Duodenal mucosa (tissue), 2 donors: ENCODE measurements at regions not wholly inside any gene's neighbourhood (a gene's known extent, or its start where the extent isn't known, plus 50 kb on each side); places are given as distances from the start of the nearest gene placed in this dataset.
"Not testable (repeated sequence)": the region's sequence is repeated elsewhere in the genome, so short reads cannot be mapped to it uniquely, and the experiment has no call there.

Source experiments
- H3K27ac ChIP-seq: one replicate; pipeline ENCODE4 v1.7.0; 2013; ENCODE audit warnings: low read depth, low read length
- H3K27me3 ChIP-seq, 2 donors: one replicate each; pipeline ENCODE4 v1.7.0; 2013; ENCODE audit warnings: low read length in 2 of 2, control low read depth in 1 of 2; ENCODE audit not compliant: insufficient read depth in 2 of 2, control insufficient read depth in 1 of 2
- H3K36me3 ChIP-seq, 2 donors: one replicate each; pipeline ENCODE4 v1.7.0; 2013; ENCODE audit warnings: low read length in 2 of 2, control low read depth in 1 of 2; ENCODE audit not compliant: insufficient read depth in 2 of 2, control insufficient read depth in 1 of 2
- H3K4me1 ChIP-seq, 2 donors: one replicate each; pipeline ENCODE4 v1.7.0; 2013; ENCODE audit warnings: low read length in 2 of 2, control low read depth in 1 of 2; ENCODE audit not compliant: insufficient read depth in 2 of 2, control insufficient read depth in 1 of 2
- H3K4me3 ChIP-seq, 2 donors: one replicate each; pipeline ENCODE4 v1.7.0; 2013; ENCODE audit warnings: low read length in 2 of 2, low read depth in 1 of 2
- H3K9ac ChIP-seq, 2 donors: one replicate each; pipeline ENCODE4 v1.7.0; 2013; ENCODE audit warnings: low read length in 2 of 2, low read depth in 1 of 2
- H3K9me3 ChIP-seq, 2 donors: one replicate each; pipeline ENCODE4 v1.7.0; 2013; ENCODE audit warnings: low read length in 2 of 2, control low read depth in 1 of 2; ENCODE audit not compliant: control insufficient read depth in 1 of 2

DNA sequence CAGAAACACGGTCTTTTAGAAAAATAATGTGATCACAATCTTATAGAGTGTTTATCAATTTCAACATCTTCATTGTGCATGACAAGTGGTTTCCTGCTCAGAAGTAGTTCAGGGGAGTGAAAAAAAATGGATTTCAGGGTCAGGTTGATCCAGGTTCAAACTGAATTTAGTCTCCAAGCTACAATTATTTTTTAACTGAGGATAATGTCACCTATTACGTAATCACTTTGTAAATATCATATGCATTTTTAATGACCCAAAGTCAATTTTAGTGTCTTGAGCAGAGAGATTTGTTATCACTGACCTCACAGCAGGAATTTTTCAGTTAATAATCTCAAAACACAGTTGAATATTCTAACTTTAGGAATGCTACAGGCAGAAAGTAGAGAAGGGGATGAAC is 627.2 kb upstream of the LUZP2 start:
- Histone ChIP-seq H3K4me1 (peaks cover 0 to 10% of the 10 kb centered on the region in 2 donors), H3K27ac (no peak overlapping the region), H3K27me3 (no peaks in the 10 kb centered on the region), H3K4me3 (no peak overlapping the region), H3K9me3 (peaks cover 0 to 4% of the 10 kb centered on the region in 2 donors), H3K9ac (no peak overlapping the region), H3K36me3 (no peaks in the 10 kb centered on the region)

DNA sequence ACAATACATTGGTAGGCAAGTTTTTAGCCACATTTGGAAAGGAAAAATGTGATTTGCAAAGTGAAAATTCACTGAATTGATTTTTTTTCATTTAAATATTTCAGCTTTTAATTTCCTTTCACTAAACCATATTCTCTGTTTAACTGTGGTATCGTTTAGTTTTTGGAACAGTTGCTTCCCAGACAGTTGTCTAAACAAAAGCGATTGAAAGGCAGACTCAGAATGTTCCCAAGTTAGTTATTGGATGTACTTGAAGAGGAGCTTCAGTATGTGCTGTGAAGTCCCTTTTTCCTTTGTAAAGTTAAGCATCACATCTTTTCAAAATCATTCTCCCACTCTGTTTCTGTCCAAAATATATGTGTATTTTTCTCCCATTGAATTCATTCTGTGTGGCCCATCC is 623.4 kb upstream of the LUZP2 start:
- no peak overlapping the region for H3K27ac ChIP-seq
- H3K4me1 ChIP-seq, result no peaks in the 10 kb centered on the region
- no peak overlapping the region for H3K9ac ChIP-seq
- no peaks in the 10 kb centered on the region for H3K27me3 ChIP-seq
- no peaks in the 10 kb centered on the region for H3K36me3 ChIP-seq
- peaks cover 0 to 4% of the 10 kb centered on the region in 2 donors for H3K9me3 ChIP-seq
- H3K4me3 ChIP-seq, result no peak overlapping the region

DNA sequence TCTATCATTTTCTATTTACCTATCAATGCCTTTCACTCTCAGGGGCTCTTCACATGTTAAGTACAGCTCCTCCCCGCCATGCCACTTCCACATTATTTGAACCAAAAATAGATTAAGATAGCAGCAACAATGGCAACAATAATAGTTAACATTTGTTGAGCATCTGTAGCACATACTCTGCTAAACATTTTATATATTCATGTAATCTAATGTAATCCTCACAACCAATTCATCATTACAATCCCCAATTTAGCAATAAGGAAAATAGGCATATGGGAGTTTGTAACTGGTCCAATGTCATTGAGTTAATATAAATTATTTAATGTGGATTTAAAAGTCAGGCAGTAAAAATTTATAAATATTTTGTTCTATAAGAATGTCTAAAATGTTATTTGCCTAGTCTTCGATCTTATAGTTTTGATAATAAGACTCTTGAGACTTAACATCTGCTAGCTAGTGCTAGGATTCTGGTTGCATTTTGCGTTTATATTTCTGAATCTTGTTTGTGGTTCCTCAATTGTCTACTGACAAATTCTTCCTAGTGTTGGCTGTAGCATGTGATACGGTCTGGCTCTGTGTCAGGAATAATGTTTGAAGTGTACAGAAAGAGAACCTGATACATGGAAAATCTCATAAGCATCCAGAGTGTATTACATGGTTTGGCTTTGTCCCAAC is 621.5 kb upstream of the LUZP2 start:
- Histone ChIP-seq H3K9ac (no peak overlapping the region), H3K9me3 (no peaks in the 10 kb centered on the region), H3K27ac (no peak overlapping the region), H3K36me3 (no peaks in the 10 kb centered on the region), H3K4me3 (no peak overlapping the region), H3K4me1 (no peaks in the 10 kb centered on the region), H3K27me3 (no peaks in the 10 kb centered on the region)

DNA sequence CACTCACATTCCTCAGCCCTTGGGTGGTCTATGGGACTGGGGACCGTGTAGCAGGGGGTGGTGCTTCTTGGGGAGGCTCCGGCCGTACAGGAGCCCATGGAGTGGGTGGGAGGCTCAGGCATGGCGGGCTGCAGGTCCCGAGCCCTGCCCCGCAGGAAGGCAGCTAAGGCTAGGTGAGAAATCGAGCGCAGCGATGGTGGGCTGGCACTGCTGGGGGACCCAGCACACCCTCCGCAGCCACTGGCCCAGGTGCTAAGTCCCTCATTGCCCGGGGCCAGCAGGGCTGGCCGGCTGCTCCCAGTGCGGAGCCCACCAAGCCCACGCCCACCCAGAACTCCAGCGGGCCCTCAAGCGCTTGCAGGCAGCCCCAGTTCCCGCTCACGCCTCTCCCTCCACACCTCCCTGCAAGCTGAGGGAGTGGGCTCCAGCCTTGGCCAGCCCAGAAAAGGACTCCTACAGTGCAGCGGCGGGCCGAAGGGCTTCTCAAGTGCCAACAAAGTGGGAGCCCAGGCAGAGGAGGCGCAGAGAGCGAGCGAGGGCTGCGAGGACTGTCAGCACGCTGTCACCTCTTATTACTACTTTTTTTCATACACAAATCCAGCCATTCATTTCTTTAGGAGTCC is 613.3 kb upstream of the LUZP2 start:
- not testable (repeated sequence) for H3K4me1 ChIP-seq, H3K9ac ChIP-seq, H3K36me3 ChIP-seq, H3K9me3 ChIP-seq, H3K4me3 ChIP-seq, H3K27ac ChIP-seq, H3K27me3 ChIP-seq

DNA sequence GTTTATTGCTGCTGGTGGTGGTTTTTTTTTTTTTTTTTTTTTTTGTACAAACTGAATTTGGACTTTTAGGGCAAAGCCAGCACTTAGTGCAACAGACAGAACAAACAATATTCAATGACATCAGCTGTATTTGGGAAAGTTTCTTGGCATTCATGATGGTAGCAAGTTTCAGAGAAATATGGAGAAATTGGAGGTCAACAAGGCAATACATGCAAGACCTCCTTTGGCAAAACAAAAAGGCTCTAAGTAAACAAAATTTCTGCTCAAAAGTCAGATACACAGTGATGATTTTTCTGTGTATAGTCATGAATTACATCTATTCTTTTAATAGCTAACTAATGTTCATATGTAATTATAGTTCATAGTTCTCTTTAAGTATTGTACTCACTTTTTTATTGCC is 612.5 kb upstream of the LUZP2 start:
- H3K9me3 ChIP-seq, result no peaks in the 10 kb centered on the region
- no peak overlapping the region for H3K9ac ChIP-seq
- H3K4me3 ChIP-seq, result no peak overlapping the region

DNA sequence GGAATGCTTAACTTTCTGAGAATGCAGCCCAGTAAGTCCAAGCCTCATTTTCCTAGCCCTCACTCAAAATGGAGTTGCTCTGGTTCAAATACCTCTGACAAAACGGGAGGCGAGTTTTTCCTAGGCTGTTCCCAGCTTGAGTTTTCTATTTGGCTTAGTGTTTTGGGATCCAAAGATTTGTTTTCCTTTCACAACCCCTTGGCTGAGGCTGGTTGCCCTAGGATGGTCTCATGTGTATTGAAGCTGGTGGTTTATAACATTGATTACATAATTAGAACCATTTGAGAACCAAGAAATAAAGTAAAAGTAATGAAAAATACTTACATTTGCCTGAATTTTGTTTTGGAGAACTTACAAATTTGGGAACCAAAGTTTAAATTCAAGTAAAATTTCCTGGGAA is 611.1 kb upstream of the LUZP2 start:
- H3K4me1 ChIP-seq, result no peaks in the 10 kb centered on the region
- no peak overlapping the region for H3K4me3 ChIP-seq
- H3K27ac ChIP-seq, result no peak overlapping the region
- no peak overlapping the region for H3K9ac ChIP-seq
- H3K9me3 ChIP-seq, result no peaks in the 10 kb centered on the region
- H3K36me3 ChIP-seq, result no peaks in the 10 kb centered on the region
- no peaks in the 10 kb centered on the region for H3K27me3 ChIP-seq

More for the DNA sequence above, 612.5 kb upstream of the LUZP2 start:
- H3K27ac ChIP-seq, result no peak overlapping the region
- H3K4me1 ChIP-seq, result no peaks in the 10 kb centered on the region
- H3K36me3 ChIP-seq, result no peaks in the 10 kb centered on the region
- no peaks in the 10 kb centered on the region for H3K27me3 ChIP-seq

DNA sequence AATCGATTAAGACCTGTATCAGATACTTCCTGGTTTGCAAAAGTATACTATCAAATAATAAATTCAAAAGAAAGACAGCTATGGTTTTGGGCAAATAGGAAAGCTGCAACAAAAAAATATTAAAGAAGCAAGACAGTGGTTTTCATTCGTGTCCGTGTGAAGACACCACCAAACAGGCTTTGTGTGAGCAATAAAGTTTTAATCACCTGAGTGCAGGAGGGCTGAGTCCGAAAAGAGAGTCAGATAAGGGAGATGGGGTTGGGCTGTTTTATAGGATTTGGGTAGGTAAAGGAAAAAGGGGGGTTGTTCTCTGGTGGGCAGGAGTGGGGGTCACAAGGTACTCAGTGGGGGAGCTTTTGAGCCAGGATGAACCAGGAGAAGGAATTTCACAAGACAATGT is 609.7 kb upstream of the LUZP2 start:
- not testable (repeated sequence) for H3K4me1 ChIP-seq, H3K36me3 ChIP-seq, H3K9ac ChIP-seq, H3K27me3 ChIP-seq, H3K27ac ChIP-seq, H3K9me3 ChIP-seq, H3K4me3 ChIP-seq

DNA sequence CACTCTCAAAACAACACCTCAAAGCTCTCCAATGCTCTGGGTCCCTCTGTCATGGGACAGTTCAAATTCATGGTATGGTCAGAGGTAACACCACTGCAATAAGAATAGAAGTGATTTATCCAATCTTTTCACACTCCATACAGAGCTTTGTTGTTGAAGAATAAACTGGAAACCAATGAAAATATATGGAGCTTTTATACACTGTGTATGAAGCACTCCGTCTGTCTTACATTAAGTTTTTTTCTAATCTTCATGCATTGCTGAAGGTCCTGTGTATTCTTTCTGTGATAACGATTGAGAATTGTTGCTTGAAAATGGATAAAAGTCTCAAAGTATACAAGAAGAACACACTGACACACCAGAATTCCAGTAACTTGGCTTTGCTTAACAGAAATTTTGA is 603.7 kb upstream of the LUZP2 start:
- Histone ChIP-seq H3K9me3 (no peaks in the 10 kb centered on the region), H3K9ac (no peak overlapping the region), H3K36me3 (no peaks in the 10 kb centered on the region), H3K4me1 (no peaks in the 10 kb centered on the region), H3K27ac (no peak overlapping the region), H3K4me3 (no peak overlapping the region), H3K27me3 (no peaks in the 10 kb centered on the region)

DNA sequence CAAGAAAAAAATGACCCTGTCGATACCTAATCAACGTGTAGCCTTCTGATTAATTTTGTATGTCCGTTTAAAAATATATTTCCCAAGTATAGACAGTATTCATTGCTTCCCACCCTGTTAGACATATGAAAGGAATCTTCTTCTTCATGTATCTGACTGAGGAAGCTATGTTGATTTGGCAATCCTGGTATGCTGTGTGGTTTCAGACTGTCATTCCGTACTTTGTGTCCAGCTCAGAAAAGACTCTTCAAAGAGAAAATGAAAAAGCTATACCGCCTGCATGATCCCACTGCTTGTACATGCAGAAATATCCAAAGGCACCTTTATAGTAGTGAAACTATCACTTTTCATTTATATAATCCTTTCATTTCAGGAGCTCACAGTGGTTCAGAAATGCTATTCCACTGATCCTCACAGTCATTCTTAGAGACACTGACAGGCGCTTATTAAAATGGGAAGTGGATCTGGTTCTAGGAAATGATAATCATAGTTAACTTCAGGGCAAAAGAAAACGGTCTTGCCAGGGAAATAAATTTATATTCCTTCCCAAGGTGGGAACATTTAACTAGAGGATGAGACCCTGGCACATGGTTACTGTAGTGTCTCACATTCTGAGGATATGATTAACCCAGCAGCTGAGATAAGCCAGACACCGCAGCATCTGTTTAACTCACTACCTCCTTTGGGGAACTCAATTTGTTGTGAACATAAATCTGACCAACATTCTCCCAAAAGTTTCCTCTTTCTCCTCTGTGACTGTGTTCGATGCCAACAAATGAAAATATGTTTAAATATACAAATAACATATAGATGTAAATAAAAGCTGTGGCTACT is 599.2 kb upstream of the LUZP2 start:
- no peaks in the 10 kb centered on the region for H3K36me3 ChIP-seq
- H3K9me3 ChIP-seq, result no peaks in the 10 kb centered on the region
- H3K27me3 ChIP-seq, result no peaks in the 10 kb centered on the region
- H3K27ac ChIP-seq, result no peak overlapping the region
- H3K4me1 ChIP-seq, result no peaks in the 10 kb centered on the region
- no peak overlapping the region for H3K4me3 ChIP-seq
- H3K9ac ChIP-seq, result no peak overlapping the region

DNA sequence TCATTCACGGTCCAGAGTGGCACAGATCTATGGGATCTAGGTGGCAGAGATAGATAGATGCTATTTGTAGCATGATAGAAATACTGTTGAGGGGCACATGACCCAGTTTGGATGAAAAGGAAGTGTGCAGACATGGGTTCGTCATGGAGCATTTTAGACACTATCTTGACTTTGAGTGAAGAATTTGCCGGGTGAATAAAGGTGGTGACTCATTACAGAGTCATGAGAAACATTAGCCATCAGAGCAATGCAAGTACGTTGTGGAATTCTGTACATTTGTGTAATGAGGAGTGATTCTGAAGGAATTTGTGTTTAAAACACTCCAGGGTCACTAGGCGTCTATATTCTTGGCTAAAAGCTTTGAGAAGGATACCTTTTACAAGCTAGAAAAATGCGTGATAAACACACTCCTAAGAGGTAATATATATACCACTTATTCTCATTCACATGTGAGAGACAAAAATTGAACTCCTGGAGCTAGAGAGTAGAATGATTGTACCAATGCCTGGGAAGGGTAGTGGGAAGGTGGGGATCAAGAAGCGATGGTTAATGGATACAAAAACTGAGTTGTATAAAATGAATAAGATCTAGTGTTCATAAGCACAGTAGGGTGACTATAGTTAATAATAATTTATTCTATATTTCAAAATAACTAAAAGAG is 593.7 kb upstream of the LUZP2 start:
- Histone ChIP-seq H3K4me1 (no peaks in the 10 kb centered on the region), H3K4me3 (no peak overlapping the region), H3K27me3 (no peaks in the 10 kb centered on the region)

More for the DNA sequence above, 593.7 kb upstream of the LUZP2 start:
- H3K9ac ChIP-seq, result no peak overlapping the region
- no peaks in the 10 kb centered on the region for H3K36me3 ChIP-seq
- H3K27ac ChIP-seq, result no peak overlapping the region
- H3K9me3 ChIP-seq, result no peaks in the 10 kb centered on the region
